ENCODE measurements at regions not wholly inside any gene's neighbourhood (a gene's known extent, or its start where the extent isn't known, plus 50 kb on each side); places are given as distances from the start of the nearest gene placed in this dataset.

- intact Hi-C loops (cut with DNase I, micrococcal nuclease): no loop called here
- ATAC-seq (ENCODE audit: poor library complexity) (no peak), DNase-seq (no peak)
- Mint-ChIP-seq H3K36me3 (ENCODE audit: low read depth) (no peaks in the 10 kb centered on the region), H3K4me3 (no peak overlapping the region), H3K27me3 (no peaks in the 10 kb centered on the region), H3K4me1 (ENCODE audit: low read depth) (no peaks in the 10 kb centered on the region), H3K27ac (no peak overlapping the region), H3K9me3 (peaks cover 3% of the 10 kb centered on the region)
- TF ChIP-seq CTCF (IDR thresholded peaks at IDR 0.05): no peak
- Histone ChIP-seq H3K36me3 (ENCODE audit: insufficient read depth, low read length) (no peaks in the 10 kb centered on the region), H3K4me1 (ENCODE audit: insufficient read depth, low read length) (no peaks in the 10 kb centered on the region), H3K27me3 (ENCODE audit: control insufficient read depth in 1 of 2, insufficient read depth in 2 of 2, low read length in 2 of 2) (no peaks in the 10 kb centered on the region), H3K9me3 (ENCODE audit: control insufficient read depth in 1 of 2, insufficient read depth in 1 of 2, low read length in 2 of 2) (no peaks in the 10 kb centered on the region), H3K27ac (ENCODE audit: low read depth in 1 of 2, low read length in 2 of 2) (no peak overlapping the region), H3K4me3 (ENCODE audit: low read length) (no peak overlapping the region)
- CTCF ChIA-PET: no interaction called here
- POLR2A ChIA-PET: no interaction called here
These were observed 232.4 kb downstream of the POSTN start for GRCh38 chr13:37366044-37366770.

- DNase-seq (no peak), ATAC-seq (ENCODE audit: poor library complexity) (no peak)
- intact Hi-C loops (cut with DNase I, micrococcal nuclease): no loop called here
- peaks cover 3% of the 10 kb centered on the region for H3K9me3 Mint-ChIP-seq
- H3K27ac Mint-ChIP-seq: no peak overlapping the region
- H3K36me3 ChIP-seq (ENCODE audit: insufficient read depth, low read length): no peaks in the 10 kb centered on the region
- ChIA-PET CTCF (no interaction called here), POLR2A (no interaction called here)
- no peaks in the 10 kb centered on the region for H3K4me1 Mint-ChIP-seq (ENCODE audit: low read depth)
- TF ChIP-seq CTCF (IDR thresholded peaks at IDR 0.05): no peak
- no peak overlapping the region for H3K4me3 Mint-ChIP-seq
- no peaks in the 10 kb centered on the region for H3K4me1 ChIP-seq (ENCODE audit: insufficient read depth, low read length)
- no peaks in the 10 kb centered on the region for H3K9me3 ChIP-seq (ENCODE audit: control insufficient read depth in 1 of 2, insufficient read depth in 1 of 2, low read length in 2 of 2)
- no peak overlapping the region for H3K27ac ChIP-seq (ENCODE audit: low read depth in 1 of 2, low read length in 2 of 2)
- H3K4me3 ChIP-seq (ENCODE audit: low read length): no peak overlapping the region
- H3K27me3 ChIP-seq (ENCODE audit: control insufficient read depth in 1 of 2, insufficient read depth in 2 of 2, low read length in 2 of 2): no peaks in the 10 kb centered on the region
- H3K27me3 Mint-ChIP-seq: no peaks in the 10 kb centered on the region
- no peaks in the 10 kb centered on the region for H3K36me3 Mint-ChIP-seq (ENCODE audit: low read depth)
These were observed 233.1 kb downstream of the POSTN start for GRCh38 chr13:37365496-37365895.

GRCh38 chr13:37364956-37365355 is 233.6 kb downstream of the POSTN start:
- Mint-ChIP-seq H3K27me3 (no peaks in the 10 kb centered on the region), H3K9me3 (peaks cover 3% of the 10 kb centered on the region)
- no peak overlapping the region for H3K27ac ChIP-seq (ENCODE audit: low read depth in 1 of 2, low read length in 2 of 2)

More at GRCh38 chr13:37364956-37365355, 233.6 kb downstream of the POSTN start:
- Histone ChIP-seq H3K4me1 (ENCODE audit: insufficient read depth, low read length) (no peaks in the 10 kb centered on the region), H3K4me3 (ENCODE audit: low read length) (no peak overlapping the region), H3K27me3 (ENCODE audit: control insufficient read depth in 1 of 2, insufficient read depth in 2 of 2, low read length in 2 of 2) (no peaks in the 10 kb centered on the region), H3K9me3 (ENCODE audit: control insufficient read depth in 1 of 2, insufficient read depth in 1 of 2, low read length in 2 of 2) (no peaks in the 10 kb centered on the region), H3K36me3 (ENCODE audit: insufficient read depth, low read length) (no peaks in the 10 kb centered on the region)
- DNase-seq (no peak), ATAC-seq (ENCODE audit: poor library complexity) (no peak)
- Mint-ChIP-seq H3K36me3 (ENCODE audit: low read depth) (no peaks in the 10 kb centered on the region), H3K4me3 (no peak overlapping the region), H3K27ac (no peak overlapping the region), H3K4me1 (ENCODE audit: low read depth) (no peaks in the 10 kb centered on the region)
- CTCF ChIA-PET: no interaction called here
- POLR2A ChIA-PET: no interaction called here
- intact Hi-C loops (cut with DNase I, micrococcal nuclease): no loop called here
- TF ChIP-seq CTCF (IDR thresholded peaks at IDR 0.05): no peak
